GM23338 (cell line): ENCODE measurements at regions not wholly inside any gene's neighbourhood (a gene's known extent, or its start where the extent isn't known, plus 50 kb on each side); places are given as distances from the start of the nearest gene placed in this dataset.

Experiments used
- ATAC-seq: fragments of 200-7000 bp; cut with Tn5 transposase; 3 replicates; pipeline ENCODE4 v1.9.1; 2020
- DNase-seq: peaks from one replicate; pipeline ENCODE4 v3.0.0-alpha.2; 2015; ENCODE audit warnings: low spot score
- H2AFZ ChIP-seq: fragments of 200-600 bp; sonication (generic); 2 replicates; pipeline ENCODE4 v1.8.0; 2016; ENCODE audit warnings: antibody characterized with exemption, mild to moderate bottlenecking, moderate library complexity
- H3F3A ChIP-seq: fragments of 200-600 bp; sonication (generic); replicated peaks from 2 replicates; pipeline ENCODE4 v1.8.0; 2017; ENCODE audit warnings: antibody characterized with exemption, mixed run types, low read depth
- H3K27ac ChIP-seq: fragments of 200-600 bp; sonication (generic); 2 replicates; pipeline ENCODE4 v1.6.1; 2016; ENCODE audit warnings: low read depth
- H3K27me3 ChIP-seq: fragments of 200-600 bp; sonication (generic); 2 replicates; pipeline ENCODE4 v1.8.0; 2016; ENCODE audit warnings: mild to moderate bottlenecking, mixed run types, moderate library complexity; ENCODE audit not compliant: insufficient read depth
- H3K36me3 ChIP-seq: fragments of 200-600 bp; sonication (generic); 2 replicates; pipeline ENCODE4 v1.8.0; 2016; ENCODE audit warnings: mild to moderate bottlenecking; ENCODE audit not compliant: insufficient read depth
- H3K4me1 ChIP-seq: fragments of 200-600 bp; sonication (generic); 2 replicates; pipeline ENCODE4 v1.8.0; 2016; ENCODE audit warnings: mild to moderate bottlenecking, moderate library complexity; ENCODE audit not compliant: insufficient read depth
- H3K4me2 ChIP-seq: fragments of 200-600 bp; sonication (generic); 2 replicates; pipeline ENCODE4 v1.7.1; 2017; ENCODE audit warnings: mixed run types
- H3K4me3 ChIP-seq: fragments of 200-600 bp; sonication (generic); 2 replicates; pipeline ENCODE4 v1.6.1; 2016; ENCODE audit warnings: mixed run types
- H3K79me2 ChIP-seq: fragments of 200-600 bp; sonication (generic); replicated peaks from 2 replicates; pipeline ENCODE4 v1.8.0; 2017; ENCODE audit warnings: mild to moderate bottlenecking; ENCODE audit not compliant: insufficient read depth
- H3K9me2 ChIP-seq: fragments of 200-600 bp; sonication (generic); 2 replicates; pipeline ENCODE4 v1.8.0; 2017; ENCODE audit not compliant: insufficient read depth
- H4K20me1 ChIP-seq: fragments of 200-600 bp; sonication (generic); replicated peaks from 2 replicates; pipeline ENCODE4 v1.8.0; 2017; ENCODE audit warnings: mild to moderate bottlenecking; ENCODE audit not compliant: insufficient read depth
- H3K27ac Mint-ChIP-seq: 2 replicates; pipeline ENCODE4 v1.8.0; 2020; ENCODE audit warnings: inconsistent platforms, mild to moderate bottlenecking, moderate library complexity, mixed read lengths
- H3K27me3 Mint-ChIP-seq: 3 replicates; pipeline ENCODE4 v1.8.0; 2022; ENCODE audit warnings: low read depth, mild to moderate bottlenecking, moderate library complexity, mixed read lengths, inconsistent platforms; ENCODE audit not compliant: insufficient read depth, poor library complexity
- H3K36me3 Mint-ChIP-seq: 3 replicates; pipeline ENCODE4 v1.8.0; 2021; ENCODE audit warnings: low read depth, mild to moderate bottlenecking, inconsistent platforms, moderate library complexity, mixed read lengths
- H3K4me1 Mint-ChIP-seq: 3 replicates; pipeline ENCODE4 v1.8.0; 2020; ENCODE audit warnings: mild to moderate bottlenecking, inconsistent platforms, mixed read lengths
- H3K4me3 Mint-ChIP-seq: 3 replicates; pipeline ENCODE4 v1.8.0; 2021; ENCODE audit warnings: moderate library complexity, mild to moderate bottlenecking, inconsistent platforms, mixed read lengths
- H3K9me3 Mint-ChIP-seq: 3 replicates; pipeline ENCODE4 v1.8.0; 2020; ENCODE audit warnings: moderate library complexity, mild to moderate bottlenecking, inconsistent platforms, mixed read lengths
- CREB1 ChIP-seq: fragments of 250-450 bp; sonication (Bioruptor Pico); IDR thresholded peaks from 2 replicates; pipeline ENCODE4 v1.5.0; 2020; ENCODE audit warnings: low read depth, mild to moderate bottlenecking, moderate library complexity
- CTCF ChIP-seq, 2 experiments: fragments of 200-600 bp in 1 of 2; sonication (generic) in 1 of 2; conservative IDR thresholded peaks; 2 replicates each; pipeline versions ENCODE4 v1.5.1 to v1.6.1; 2016 to 2017; ENCODE audit warnings: antibody characterized with exemption in 2 of 2, low read depth in 2 of 2, mild to moderate bottlenecking in 2 of 2, moderate library complexity in 1 of 2
- ETS1 ChIP-seq: IDR thresholded peaks from 2 replicates; pipeline ENCODE4 v1.6.1; 2016; ENCODE audit warnings: antibody characterized with exemption
- EZH2 ChIP-seq: fragments of 200-600 bp; sonication (generic); IDR thresholded peaks from one replicate; pipeline ENCODE4 v1.8.0; 2017; ENCODE audit warnings: antibody characterized with exemption, mild to moderate bottlenecking, low read depth; ENCODE audit not compliant: unreplicated experiment
- EZH2phosphoT487 ChIP-seq: fragments of 200-600 bp; sonication (generic); IDR thresholded peaks from one replicate; pipeline ENCODE4 v1.8.1; 2018; ENCODE audit warnings: antibody characterized with exemption; ENCODE audit not compliant: unreplicated experiment
- JUNB ChIP-seq: IDR thresholded peaks from one replicate; pipeline ENCODE4 v1.6.1; 2016; ENCODE audit warnings: antibody characterized with exemption; ENCODE audit not compliant: unreplicated experiment
- NANOG ChIP-seq: IDR thresholded peaks from 2 replicates; pipeline ENCODE4 v1.6.1; 2016; ENCODE audit warnings: antibody characterized with exemption, borderline replicate concordance
- POLR2AphosphoS5 ChIP-seq: IDR thresholded peaks from 2 replicates; pipeline ENCODE4 v1.6.1; 2016; ENCODE audit warnings: antibody characterized with exemption, low read depth
- REST ChIP-seq: IDR thresholded peaks from one replicate; pipeline ENCODE4 v1.6.1; 2018; ENCODE audit warnings: antibody characterized with exemption; ENCODE audit not compliant: unreplicated experiment
- STAT1 ChIP-seq: IDR thresholded peaks from one replicate; pipeline ENCODE4 v1.6.1; 2016; ENCODE audit warnings: antibody characterized with exemption; ENCODE audit not compliant: unreplicated experiment
- ZNF114 ChIP-seq: fragments of 250-450 bp; sonication (Bioruptor Pico); IDR thresholded peaks from 2 replicates; pipeline ENCODE4 v1.5.0; 2020; ENCODE audit warnings: mild to moderate bottlenecking, moderate library complexity
- ZNF331 ChIP-seq: fragments of 250-450 bp; sonication (Bioruptor Pico); IDR thresholded peaks from 2 replicates; pipeline ENCODE4 v1.5.0; 2020; ENCODE audit warnings: low read depth, mild to moderate bottlenecking, moderate library complexity
- ZNF462 ChIP-seq: fragments of 250-450 bp; sonication (Bioruptor Pico); IDR thresholded peaks from 2 replicates; pipeline ENCODE4 v1.5.0; 2020; ENCODE audit warnings: mild to moderate bottlenecking, moderate library complexity

GRCh38 chr6:9334979-9335378 is 899.6 kb upstream of the SLC35B3 start:
- Histone ChIP-seq H3K27ac (no peak overlapping the region), H3K36me3 (no peaks in the 10 kb centered on the region), H3F3A (no peaks in the 10 kb centered on the region), H3K4me2 (no peak overlapping the region), H2AFZ (peak overlapping the region; percentile 59; the same call in 1 of the 2 replicates), H4K20me1 (no peaks in the 10 kb centered on the region), H3K4me1 (no peaks in the 10 kb centered on the region), H3K27me3 (no peaks in the 10 kb centered on the region), H3K79me2 (no peaks in the 10 kb centered on the region), H3K9me2 (no peaks in the 10 kb centered on the region), H3K4me3 (no peak overlapping the region)
- peaks cover 1% of the 10 kb centered on the region for H3K27me3 Mint-ChIP-seq
- no peak overlapping the region for H3K27ac Mint-ChIP-seq
- no peaks in the 10 kb centered on the region for H3K36me3 Mint-ChIP-seq
- H3K4me1 Mint-ChIP-seq: no peaks in the 10 kb centered on the region
- no peak overlapping the region for H3K4me3 Mint-ChIP-seq
- DNase-seq (no peak), ATAC-seq (no peak)
- H3K9me3 Mint-ChIP-seq: no peaks in the 10 kb centered on the region
- TF ChIP-seq ZNF331 (no peak), EZH2 (no peak), ETS1 (no peak), REST (no peak), STAT1 (no peak), POLR2AphosphoS5 (no peak), NANOG (no peak), JUNB (no peak), CREB1 (CRISPR knock-in tag) (no peak), CTCF (conservative IDR thresholded peaks at IDR 0.05; ENCODE audit: low read depth in 2 of 2) (no peak), ZNF114 (no peak), EZH2phosphoT487 (no peak), ZNF462 (CRISPR knock-in tag) (no peak)
